VCaP (cell line): ENCODE measurements at regions not wholly inside any gene's neighbourhood (a gene's known extent, or its start where the extent isn't known, plus 50 kb on each side); places are given as distances from the start of the nearest gene placed in this dataset.

Experiments
- H3K27ac ChIP-seq: fragments of 450-650 bp; 2 replicates; pipeline ENCODE4 v1.5.1; 2017
- TF ChIP-seq, protein P1 (sequence below): fragments of 450-650 bp; conservative IDR thresholded peaks from 2 replicates; pipeline ENCODE4 v1.5.1; 2017; ENCODE audit warnings: mild to moderate bottlenecking, moderate library complexity

- TF ChIP-seq, protein P1, sequence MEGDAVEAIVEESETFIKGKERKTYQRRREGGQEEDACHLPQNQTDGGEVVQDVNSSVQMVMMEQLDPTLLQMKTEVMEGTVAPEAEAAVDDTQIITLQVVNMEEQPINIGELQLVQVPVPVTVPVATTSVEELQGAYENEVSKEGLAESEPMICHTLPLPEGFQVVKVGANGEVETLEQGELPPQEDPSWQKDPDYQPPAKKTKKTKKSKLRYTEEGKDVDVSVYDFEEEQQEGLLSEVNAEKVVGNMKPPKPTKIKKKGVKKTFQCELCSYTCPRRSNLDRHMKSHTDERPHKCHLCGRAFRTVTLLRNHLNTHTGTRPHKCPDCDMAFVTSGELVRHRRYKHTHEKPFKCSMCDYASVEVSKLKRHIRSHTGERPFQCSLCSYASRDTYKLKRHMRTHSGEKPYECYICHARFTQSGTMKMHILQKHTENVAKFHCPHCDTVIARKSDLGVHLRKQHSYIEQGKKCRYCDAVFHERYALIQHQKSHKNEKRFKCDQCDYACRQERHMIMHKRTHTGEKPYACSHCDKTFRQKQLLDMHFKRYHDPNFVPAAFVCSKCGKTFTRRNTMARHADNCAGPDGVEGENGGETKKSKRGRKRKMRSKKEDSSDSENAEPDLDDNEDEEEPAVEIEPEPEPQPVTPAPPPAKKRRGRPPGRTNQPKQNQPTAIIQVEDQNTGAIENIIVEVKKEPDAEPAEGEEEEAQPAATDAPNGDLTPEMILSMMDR, result no peak
- peak overlapping the region; percentile 95; the same call in 1 of the 2 replicates for H3K27ac ChIP-seq
Measured at GRCh38 chr7:25395976-25396375, 167.7 kb upstream of the NPVF start.

DNA sequence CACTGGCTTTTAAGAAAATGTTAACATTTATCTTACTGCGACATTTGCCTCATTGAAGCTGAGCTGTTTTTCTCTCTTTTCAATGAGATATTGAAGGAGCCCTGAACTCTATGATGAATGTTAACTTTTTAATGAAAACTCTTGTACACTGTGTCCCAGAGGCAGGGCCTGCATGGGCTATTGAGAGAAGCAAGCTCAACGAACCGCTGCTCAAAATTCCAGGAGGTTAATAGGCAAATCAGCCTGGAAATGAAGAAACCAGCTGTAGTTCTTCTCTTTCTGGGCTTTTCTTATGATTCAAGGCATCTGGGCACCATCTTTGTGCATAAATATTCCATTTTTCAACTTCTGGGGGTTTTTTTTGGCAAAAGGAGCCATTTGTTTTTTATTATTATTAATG lies 168.4 kb upstream of the NPVF start:
- TF ChIP-seq, protein P1, result no peak
- peak overlapping the region; percentile 95; the same call in 1 of the 2 replicates for H3K27ac ChIP-seq

DNA sequence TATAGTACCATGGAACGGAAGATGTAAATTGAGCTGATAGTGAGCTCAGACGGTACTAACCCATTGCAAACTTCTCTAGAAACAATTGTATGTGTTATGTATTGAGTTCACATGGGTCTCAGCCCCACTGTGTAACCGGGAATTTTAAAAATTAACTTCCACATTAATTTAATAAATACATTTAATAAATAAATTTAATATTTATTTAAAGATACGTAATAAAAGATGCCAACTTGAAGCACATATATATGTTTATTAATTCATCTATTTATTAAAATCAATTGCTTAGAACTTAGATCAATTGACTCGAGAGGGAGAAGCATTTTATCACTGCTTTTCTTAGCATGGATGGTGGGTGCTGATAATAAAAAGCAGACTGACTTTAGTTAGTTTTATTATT lies 170.1 kb upstream of the NPVF start:
- TF ChIP-seq, protein P1, result no peak

DNA sequence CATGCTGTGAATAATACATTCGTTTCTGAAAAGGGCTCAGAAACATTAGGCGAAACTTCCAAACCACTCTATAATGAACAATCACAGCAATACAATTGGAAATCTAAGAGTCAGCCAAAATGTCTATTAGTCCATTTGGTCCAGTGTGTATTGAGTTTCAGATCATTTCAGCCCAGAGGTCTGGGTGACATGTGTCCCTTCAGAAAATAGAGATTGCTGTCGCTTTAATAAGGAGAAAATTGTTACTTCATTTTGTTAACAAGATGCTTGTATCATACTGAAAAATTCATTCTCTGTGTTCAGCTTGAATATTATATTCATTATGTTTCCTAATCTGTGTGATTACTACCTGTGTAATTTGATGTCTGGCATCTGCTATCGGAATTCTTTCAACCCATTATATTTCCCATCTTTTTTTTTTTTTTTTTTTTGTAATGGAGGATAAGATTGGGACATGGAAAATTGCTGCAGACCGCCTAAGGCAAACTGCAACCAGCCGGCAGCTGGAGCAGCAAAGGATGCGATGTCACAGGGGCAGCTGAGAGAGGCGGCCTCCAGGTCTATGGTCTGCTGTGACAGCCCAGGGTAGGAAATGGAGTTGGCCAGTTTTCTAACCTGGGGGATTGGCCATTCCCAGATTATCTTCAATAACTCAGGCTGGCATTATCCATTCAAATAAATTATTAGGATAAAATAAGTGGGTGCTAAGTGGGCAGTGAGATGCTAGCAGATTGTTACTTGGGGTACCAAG lies 170.9 kb upstream of the NPVF start:
- H3K27ac ChIP-seq, result peak overlapping the region; percentile 13; the same call in 1 of the 2 replicates
- TF ChIP-seq, protein P1, result no peak

More for the DNA sequence above, 170.1 kb upstream of the NPVF start:
- no peak overlapping the region for H3K27ac ChIP-seq

GRCh38 chr7:25402532-25402931 lies 174.2 kb upstream of the NPVF start:
- TF ChIP-seq, protein P1, result no peak
- peak overlapping the region; percentile 96; the same call in 1 of the 2 replicates for H3K27ac ChIP-seq

DNA sequence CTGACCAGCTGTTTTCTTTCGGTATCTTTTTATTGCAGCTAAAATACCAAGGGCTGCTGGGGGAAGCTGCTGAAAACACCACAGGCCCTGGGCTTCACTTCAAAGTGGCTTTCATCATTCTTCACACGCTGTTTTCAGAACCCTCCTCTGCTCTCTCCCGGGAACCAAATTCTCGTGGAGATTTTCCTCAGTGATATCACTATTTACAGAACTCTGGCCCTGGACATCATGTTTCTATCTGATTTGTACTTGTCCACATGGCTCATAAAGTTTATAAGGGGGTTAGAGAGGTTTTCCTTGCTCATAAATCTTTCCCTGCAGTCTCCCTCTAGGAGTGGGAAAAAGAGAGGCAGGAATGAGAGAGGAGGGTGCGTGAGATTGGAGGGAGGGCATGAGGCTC lies 177.4 kb upstream of the NPVF start:
- TF ChIP-seq, protein P1, result no peak
- peak overlapping the region; percentile 96 for H3K27ac ChIP-seq

- H3K27ac ChIP-seq, result peak overlapping the region; percentile 96
- TF ChIP-seq, protein P1, result no peak
Measured at GRCh38 chr7:25407053-25407452, 178.8 kb upstream of the NPVF start.
